Mucosa of gallbladder (tissue), 1 donor: ENCODE measurements at regions not wholly inside any gene's neighbourhood (a gene's known extent, or its start where the extent isn't known, plus 50 kb on each side); places are given as distances from the start of the nearest gene placed in this dataset.

Experiments
- DNase-seq: peaks from one replicate; pipeline ENCODE4 v3.0.0-alpha.2; 2020; ENCODE audit warnings: low spot score
- donor health status: DM: no; HTN: no; CAD: no.

GRCh38 chr3:104825116-104825515, 541.6 kb upstream of the ALCAM start:
- DNase-seq, result no peak

- DNase-seq, result no peak
Observed at GRCh38 chr3:104831071-104831470, 535.6 kb upstream of the ALCAM start.

GRCh38 chr3:104832530-104832929, 534.2 kb upstream of the ALCAM start:
- DNase-seq, result no peak

GRCh38 chr3:104835376-104835775, 531.3 kb upstream of the ALCAM start:
- no peak for DNase-seq

- DNase-seq, result no peak
Observed at GRCh38 chr3:104846270-104846669, 520.4 kb upstream of the ALCAM start.

- no peak for DNase-seq
Observed at GRCh38 chr3:104849070-104849469, 517.6 kb upstream of the ALCAM start.

- DNase-seq, result no peak
Observed at GRCh38 chr3:104854468-104854867, 512.2 kb upstream of the ALCAM start.

- no peak for DNase-seq
Observed at GRCh38 chr3:104855702-104856101, 511.0 kb upstream of the ALCAM start.

- no peak for DNase-seq
Observed at GRCh38 chr3:104856741-104857140, 510.0 kb upstream of the ALCAM start.

GRCh38 chr3:104868291-104868690, 498.4 kb upstream of the ALCAM start:
- no peak for DNase-seq

- DNase-seq, result no peak
Observed at GRCh38 chr3:104870276-104870675, 496.4 kb upstream of the ALCAM start.

GRCh38 chr3:104873331-104873730, 493.4 kb upstream of the ALCAM start:
- DNase-seq, result no peak

- no peak for DNase-seq
Observed at GRCh38 chr3:104878395-104878794, 488.3 kb upstream of the ALCAM start.

- no peak for DNase-seq
Observed at GRCh38 chr3:104879919-104880318, 486.8 kb upstream of the ALCAM start.

- no peak for DNase-seq
Observed at GRCh38 chr3:104885214-104885814, 481.4 kb upstream of the ALCAM start.

GRCh38 chr3:104886220-104886995, 480.3 kb upstream of the ALCAM start:
- no peak for DNase-seq

GRCh38 chr3:104887069-104887468, 479.6 kb upstream of the ALCAM start:
- no peak for DNase-seq

GRCh38 chr3:104887619-104888018, 479.1 kb upstream of the ALCAM start:
- DNase-seq, result no peak

GRCh38 chr3:104892044-104892443, 474.7 kb upstream of the ALCAM start:
- no peak for DNase-seq

GRCh38 chr3:104896624-104897023, 470.1 kb upstream of the ALCAM start:
- DNase-seq, result no peak

GRCh38 chr3:104901396-104901795, 465.3 kb upstream of the ALCAM start:
- DNase-seq, result no peak

GRCh38 chr3:104903064-104903463, 463.6 kb upstream of the ALCAM start:
- DNase-seq, result no peak

- no peak for DNase-seq
Observed at GRCh38 chr3:104906001-104906639, 460.6 kb upstream of the ALCAM start.
